HG02840 (cell line): ENCODE measurements at regions not wholly inside any gene's neighbourhood (a gene's known extent, or its start where the extent isn't known, plus 50 kb on each side); places are given as distances from the start of the nearest gene placed in this dataset.
"Not testable (repeated sequence)": the region's sequence is repeated elsewhere in the genome, so short reads cannot be mapped to it uniquely, and the experiment has no call there.

Experiments used
- ATAC-seq: cut with Tn5 transposase; IDR thresholded peaks from one replicate; pipeline ENCODE4 v1.9.1; 2021; ENCODE audit warnings: mild to moderate bottlenecking, moderate library complexity, moderate number of reproducible peaks; ENCODE audit not compliant: unreplicated experiment, low FRiP score

DNA sequence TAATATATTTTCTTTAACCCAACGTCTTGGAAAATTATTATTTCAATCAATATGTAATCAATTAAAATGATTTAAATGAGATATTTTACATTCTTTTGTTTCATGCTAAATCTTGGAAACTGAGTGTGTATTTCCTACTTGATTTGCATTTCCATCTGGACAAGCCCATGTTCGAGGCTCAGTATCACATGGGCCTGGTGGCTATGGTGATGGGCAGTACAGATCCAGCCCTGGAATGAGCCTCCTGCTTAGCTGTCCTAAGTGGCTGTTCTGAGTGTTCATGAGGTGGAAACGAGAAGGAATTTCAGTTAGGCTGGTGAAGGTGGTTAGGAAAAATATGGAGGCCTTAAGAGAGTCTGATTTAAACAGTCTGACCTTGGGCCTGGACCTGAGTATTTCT lies 73.0 kb upstream of the ATXN1 start:
- no peak for ATAC-seq

DNA sequence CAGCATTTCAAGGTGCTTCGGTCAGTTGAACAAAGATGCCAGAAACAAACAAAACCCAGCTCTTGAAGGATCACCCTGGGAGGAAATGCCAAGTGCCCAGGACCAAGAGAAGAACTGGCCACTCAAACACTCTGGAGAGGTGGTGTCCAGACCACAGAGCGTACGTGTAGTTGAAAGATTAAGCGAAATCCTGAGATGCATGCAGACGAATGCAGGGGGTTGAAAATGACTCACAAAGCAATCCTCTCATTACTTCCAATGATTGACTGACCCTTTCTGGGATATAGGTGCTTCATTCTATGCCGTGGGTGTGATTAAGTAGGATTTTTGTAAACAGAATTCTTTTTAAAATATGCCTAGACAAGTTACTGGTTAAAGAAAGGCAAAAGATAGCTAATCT lies 71.5 kb upstream of the ATXN1 start:
- ATAC-seq: no peak

DNA sequence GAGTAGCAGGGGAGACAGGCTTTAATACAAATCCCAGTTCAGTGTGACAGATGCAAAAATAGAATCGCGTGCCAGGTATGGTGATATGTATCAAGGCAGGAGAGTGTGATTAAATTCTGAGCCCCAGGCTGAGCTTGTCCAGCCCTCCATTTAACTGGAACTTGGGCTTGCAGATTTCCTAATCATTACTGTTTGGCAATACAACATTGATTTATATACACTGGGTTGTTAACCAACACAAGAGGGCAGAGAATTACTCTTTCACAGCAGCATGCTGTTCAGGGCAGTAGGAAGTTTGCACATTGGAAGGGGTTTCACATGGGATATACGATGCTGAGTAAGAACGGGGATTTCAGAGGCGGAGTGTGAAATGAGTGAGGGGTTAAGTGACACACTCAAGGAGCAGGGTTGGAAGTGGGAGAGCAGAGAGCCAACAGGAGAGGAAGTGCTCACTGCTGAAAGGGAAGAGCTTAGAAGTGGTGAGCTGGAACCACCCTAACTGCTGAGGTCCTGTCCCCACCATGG lies 70.8 kb upstream of the ATXN1 start:
- no peak for ATAC-seq

DNA sequence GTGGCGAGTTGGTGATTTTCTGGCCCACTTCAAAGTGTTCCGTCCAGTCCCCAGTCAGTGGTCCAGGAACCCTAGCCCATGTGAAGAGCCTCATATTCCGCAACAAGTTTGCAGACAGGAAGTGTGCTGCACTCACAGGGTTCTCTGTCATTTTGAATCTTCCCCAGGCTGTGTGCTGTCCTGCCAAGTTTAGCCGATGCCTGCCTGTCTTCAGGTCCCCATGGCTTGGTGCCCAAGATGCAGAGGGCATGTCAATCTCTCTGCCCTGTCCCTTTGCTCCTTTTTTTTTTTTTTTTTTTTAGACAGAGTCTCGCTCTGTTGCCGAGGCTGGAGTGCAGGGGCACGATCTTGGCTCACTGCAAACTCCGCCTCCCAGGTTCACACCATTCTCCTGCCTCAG lies 69.9 kb upstream of the ATXN1 start:
- no peak for ATAC-seq

DNA sequence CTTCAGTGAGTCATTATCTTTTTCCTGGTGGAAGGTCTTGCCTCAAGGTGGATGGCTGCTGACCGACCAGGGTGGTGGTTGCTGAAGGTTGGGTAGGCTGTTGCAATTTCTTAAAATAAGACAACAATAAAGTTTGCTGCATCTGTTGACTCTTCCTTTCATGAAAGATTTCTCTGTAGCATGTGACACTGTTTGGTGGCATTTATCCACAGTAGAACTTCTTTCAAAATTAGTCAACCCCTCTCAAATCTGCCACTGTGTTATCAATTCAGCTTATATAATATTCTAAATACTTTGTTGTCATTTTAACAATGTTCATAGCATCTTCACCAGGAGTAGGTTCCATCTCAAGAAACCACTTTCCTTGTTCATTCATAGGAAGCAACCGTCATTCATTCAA lies 66.8 kb upstream of the ATXN1 start:
- no peak for ATAC-seq

DNA sequence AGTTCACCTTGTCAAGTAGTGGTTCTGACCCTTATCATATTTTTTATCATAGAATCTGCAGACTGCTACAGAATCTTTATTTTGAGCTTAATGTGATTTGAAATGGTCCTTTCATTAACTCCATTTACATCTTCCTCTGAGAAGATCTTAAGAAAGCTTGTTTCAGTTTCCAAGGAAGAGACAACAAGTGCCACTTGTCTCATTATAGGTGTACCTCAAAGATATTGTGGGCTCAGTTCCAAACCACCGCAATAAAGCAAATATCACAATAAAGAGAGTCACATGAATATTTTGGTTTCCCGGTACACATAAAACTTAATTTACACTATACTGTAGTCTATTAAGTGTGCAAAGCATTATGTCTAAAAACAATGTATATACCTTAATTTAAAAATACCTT lies 66.4 kb upstream of the ATXN1 start:
- no peak for ATAC-seq

DNA sequence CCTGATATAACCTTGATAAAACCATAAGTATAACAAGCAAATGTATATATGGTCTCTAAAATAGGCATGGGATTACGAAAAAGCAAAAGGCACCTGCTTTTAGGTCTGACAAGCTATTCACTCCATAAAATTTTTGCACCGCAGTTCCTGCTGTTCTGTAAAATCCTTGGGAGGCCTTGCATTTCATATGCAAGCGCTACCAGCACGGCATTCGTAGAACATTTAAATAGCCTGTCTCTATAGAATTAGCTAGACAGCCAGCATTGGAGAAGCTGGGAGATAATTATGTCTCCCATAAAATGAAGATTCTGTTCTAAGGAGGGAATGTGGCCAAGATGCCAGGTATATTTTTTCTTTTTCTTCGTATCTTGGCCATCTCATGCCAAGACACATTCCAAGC lies 64.5 kb upstream of the ATXN1 start:
- ATAC-seq: no peak

DNA sequence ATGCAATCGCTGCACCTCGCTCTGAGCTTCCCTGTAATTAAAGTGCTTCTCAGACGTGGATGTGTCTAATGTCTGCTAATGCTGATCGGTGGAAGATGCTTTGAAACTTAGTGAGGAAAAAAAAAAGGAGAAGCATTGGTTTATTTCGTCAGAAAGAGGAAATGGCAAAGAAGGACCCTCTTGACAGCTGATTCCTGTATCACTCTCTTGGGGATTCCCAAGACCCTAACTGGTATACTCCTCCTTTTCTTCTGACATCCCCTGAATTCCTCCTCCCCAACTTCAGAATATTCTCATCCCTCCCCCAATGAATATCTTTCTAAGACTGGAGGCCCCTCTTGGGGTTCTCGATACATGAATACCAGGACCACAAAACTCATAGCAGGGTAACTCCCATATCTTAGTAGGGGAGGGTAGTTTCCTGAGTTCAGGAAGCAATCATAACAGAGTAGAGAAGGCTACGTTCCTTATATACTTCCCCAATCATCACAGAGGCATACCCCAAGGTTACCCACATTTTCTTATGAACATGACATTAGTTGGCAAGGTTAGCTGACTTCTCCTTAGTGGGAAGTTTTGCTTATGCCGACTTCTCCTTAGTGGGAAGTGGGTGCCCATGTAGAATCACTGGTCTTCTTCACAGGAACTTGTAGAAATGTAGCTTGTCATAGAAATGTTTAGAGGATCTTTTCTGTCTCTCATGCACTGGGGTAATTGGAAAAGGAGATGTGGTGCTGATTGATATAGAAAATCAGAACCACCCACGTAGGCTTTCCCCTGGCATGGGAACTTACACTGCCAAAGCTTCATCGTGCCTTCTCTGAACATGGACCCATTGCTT lies 63.8 kb upstream of the ATXN1 start:
- ATAC-seq: no peak

DNA sequence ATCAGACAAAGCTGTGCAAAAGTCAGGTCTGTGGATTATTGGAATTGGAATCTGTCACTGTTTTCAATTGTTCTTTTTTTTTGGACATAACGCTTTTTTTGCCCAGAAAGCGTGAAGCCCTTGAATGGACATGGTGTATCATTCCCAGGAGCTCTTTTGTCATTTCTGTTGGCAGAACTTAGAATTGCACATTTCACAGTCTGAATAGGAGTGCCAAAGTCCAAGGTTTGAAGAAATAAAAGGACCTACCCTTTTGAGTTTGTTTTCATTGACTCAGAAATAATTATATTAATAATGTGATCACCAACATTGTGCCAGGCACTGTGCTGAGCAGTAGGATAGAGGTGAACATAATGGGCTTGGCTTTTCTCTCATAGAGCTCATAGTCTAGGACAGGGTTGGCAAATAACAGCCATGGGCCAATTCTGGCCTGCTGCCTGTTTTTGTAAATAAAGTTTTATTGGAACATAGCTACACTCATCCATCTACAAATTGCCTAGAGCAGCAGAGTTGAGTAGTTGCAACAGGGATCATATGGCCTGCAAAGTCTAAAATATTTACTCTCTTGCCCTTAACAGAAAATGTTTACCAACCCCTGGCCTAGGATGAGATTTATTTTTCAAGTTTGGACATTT lies 62.6 kb upstream of the ATXN1 start:
- no peak for ATAC-seq

DNA sequence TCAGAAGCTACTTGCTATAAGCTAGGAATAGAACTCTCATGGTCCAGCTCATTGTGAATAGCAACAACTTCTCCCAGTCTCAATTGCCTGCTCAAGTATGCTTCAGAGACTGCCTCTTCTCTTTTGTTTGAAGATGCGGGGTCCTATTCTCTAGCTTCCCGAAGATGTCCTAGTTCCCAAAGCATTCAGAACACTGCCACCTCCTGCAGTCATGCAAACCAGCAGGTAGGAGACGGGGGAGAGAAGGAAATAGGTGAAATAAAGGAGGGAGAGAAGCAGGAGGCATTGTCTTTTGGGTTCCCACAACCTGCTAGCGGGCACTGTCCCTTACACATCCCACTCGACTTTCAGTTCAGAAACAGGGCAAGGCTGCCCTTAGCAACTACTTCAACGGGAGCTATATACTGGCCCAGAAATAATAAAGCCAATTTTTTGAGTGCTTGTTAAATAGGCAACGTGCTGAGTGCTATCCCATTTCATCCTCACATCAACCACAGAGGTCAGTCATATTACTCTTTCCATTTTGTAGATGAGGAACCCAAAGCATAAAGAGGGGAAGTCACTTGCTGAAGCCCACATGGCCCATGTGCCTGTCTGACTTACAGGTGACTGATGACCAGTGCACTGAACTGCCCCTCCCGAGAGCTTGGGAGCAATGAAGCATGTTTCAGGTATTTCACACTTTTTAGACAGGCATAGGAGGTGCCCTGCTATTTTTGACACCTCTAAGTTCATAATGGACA lies 61.9 kb upstream of the ATXN1 start:
- no peak for ATAC-seq

DNA sequence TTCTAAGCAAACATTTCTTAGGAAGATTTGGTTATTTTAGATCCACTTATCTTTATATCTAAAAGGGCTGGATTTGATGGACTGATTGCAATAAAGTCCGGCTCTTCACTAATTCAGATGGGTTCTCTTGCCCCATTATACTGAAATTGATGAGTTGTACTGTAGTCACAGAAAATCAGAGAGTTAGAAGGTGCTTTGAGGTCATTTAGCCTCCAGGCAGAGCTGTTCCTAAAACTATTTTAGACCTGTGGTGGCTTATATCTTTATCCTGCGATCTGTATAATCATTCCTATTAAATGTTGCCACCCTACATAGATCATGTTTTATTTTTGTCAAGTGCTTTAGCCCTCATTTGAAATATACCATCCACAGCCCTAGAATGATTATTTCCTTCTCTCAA lies 61.3 kb upstream of the ATXN1 start:
- no peak for ATAC-seq

DNA sequence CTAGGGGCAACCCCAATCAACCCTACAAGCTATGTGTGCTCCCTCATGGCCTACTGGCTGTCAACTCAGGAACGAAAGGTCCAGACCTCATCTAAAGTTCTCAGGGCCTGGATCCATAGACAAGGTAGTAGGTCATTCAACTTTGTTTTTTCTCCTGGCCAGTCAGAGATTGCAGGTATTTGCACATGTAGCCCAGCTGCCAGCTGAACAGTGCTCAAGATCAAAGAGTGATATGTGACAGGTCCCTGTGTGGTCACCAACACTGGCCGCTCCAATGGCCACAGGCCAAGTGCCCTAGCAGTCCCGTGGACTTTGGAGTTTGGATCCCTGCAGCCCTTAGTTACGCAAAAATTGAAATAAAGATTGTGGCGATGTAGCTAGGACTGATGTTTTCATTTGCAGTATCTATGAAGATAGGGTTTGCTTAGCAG lies 60.6 kb upstream of the ATXN1 start:
- ATAC-seq: no peak

DNA sequence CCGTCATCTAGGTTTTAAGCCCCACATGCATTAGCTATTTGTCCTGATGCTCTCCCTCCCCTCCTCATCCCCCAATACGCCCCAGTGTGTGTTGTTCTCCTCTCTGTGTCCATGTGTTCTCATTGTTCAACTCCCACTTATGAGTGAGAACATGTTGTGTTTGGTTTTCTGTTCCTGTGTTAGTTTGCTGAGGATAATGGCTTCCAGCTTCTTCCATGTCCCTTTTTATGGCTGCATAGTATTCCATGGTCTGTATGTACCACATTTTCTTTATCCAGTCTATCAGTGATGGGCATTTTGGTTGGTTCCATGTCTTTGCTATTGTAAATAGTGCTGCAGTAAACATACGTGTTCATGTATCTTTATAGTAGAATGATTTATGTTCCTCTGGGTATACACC lies 59.0 kb upstream of the ATXN1 start:
- not testable (repeated sequence) for ATAC-seq

DNA sequence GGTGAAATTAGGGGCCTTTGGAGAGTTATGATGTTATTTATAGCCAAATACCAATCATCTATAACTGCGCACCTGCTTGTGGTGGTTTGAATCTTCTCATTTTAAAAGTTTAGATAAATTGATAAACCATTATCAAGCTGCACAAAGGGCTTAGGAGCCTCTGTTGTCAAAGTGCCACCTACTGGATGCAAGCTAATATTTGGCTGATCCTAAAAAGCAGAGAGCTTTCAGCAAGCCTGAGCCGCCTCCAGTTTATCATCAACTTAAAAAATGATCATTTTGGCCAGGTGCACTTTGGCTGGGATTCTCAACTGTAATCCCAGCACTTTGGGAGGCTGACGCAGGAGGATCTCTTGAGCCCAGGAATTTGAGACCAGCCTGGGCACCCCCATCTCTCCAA lies 58.5 kb upstream of the ATXN1 start:
- ATAC-seq: no peak

DNA sequence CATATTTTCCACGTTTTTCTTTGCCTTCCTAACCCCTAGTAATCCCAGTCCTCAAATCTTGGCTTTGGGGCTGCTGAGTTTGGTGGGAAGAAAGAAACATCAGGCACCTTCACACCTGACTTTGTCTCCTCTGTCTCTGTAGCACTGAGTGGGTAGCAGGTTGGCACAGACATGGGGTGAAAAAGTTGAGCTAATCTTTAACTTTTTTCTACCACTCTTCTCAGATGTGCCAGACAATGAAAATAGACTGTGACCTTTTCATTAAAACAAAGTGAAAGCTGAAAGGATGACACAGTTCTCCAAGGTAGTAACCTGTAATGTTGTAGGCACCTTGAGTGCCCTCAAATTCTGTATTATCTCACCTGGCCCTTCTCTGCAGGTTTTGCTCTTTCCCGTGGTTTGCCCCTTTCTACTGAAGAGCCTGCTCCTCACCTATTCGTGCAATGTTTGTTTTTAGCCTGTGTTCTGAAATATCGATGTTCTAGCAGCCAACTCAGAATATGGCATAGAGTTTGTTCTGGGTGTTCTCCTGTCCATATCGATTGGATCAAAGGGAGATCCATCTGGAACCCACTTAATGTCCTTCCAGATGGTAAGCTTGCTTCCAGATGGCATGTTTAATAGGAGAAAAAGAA lies 57.8 kb upstream of the ATXN1 start:
- ATAC-seq: no peak

DNA sequence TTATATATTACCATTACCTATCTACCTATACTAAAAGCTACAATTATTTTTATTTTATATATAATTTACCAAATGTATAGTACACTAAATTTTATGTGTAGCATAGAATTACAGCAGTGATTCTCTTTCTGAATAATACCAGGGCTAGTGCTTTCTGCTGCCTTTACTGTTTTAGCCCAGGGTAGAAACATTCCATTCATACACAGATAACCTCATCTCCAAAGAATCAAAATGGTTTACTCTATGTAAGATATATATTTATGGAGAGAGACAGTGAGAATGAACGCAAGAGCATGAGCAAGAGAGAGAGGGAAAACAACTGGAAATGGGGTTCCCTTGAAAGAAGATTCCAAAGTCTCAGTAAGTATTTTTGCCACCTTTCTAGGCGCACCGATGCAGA lies 56.3 kb upstream of the ATXN1 start:
- no peak for ATAC-seq

DNA sequence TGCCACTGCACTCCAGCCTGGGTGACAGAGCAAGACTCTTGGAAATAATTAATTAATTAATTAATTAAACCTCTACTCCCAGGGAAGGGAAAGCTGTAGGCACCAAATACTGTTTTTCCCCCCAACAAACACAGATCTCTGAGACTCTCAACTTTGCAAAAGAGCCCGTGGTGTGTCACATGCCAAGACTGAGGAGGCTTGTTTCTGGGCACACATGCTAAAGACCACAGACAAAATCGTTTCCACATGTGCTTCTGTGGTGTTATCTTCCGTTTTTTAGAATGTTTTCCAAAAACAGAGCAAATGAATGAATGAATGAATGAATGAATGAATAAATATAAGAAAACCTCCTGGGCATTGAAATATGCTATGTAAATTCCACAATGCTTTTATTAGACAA lies 55.6 kb upstream of the ATXN1 start:
- no peak for ATAC-seq

DNA sequence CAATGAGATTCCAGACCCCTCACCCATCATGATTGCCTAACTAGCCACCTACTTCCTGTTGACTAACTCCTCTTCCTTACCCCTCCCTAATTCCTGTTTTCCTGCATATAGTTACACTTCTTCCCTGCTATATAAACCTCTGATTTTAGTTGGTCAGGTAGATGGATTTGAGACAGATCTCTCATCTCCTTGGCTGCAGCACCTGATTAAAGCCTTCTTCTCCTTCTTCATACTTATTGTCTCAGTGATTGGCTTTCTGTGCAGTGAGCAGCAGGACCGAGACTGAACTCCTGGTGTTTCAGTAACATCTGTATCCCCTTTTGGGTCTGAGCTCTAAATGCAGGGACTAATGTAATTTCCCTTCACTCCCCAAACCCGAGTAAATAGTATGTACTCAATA lies 51.7 kb upstream of the ATXN1 start:
- no peak for ATAC-seq

DNA sequence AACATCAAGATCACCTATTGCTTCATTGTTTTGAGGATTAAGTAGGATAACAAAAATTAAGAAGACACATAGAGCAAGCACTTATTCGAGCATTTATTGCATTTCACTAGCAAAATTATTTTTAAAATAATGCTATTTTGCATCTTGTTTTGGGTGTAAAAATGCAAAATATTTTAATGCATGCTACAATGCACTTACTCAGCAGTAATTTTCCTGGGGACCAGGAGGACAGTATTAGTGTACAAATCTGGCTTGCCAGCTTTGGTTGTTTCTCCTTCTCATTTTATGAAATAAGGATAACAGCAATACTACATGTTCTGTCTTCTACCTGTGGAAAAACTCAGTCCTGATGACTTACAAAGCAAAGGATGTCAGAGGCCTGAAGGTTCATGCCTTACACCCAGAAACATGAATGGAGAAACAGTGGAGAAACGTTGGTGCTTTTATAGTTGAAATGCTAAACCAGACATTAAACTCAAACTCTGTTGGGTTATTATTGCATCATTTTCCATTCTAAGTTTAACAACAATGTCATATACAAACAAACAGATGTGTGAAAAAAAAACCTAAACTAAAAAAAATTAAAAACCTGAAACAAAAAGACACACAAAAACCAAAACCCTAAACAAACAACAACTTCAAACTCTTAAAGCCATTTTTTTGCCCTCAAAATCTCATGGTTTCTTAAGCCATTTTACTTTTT lies 50.2 kb upstream of the ATXN1 start:
- ATAC-seq: no peak
